Sigmoid colon (tissue), 6 donors: ENCODE measurements at regions not wholly inside any gene's neighbourhood (a gene's known extent, or its start where the extent isn't known, plus 50 kb on each side); places are given as distances from the start of the nearest gene placed in this dataset.

Experiments
- DNase-seq: peaks from one replicate; pipeline ENCODE4 v3.0.0-alpha.2; 2019
- H3K27ac ChIP-seq, 4 donors: fragments of 200-600 bp; sonication (generic); one replicate each; pipeline ENCODE4 v1.5.1; 2016 to 2019; ENCODE audit warnings: mild to moderate bottlenecking in 1 of 4
- H3K27me3 ChIP-seq, 3 donors: fragments of 200-600 bp; sonication (generic); one replicate each; pipeline ENCODE4 v1.5.1; 2019; ENCODE audit warnings: mild to moderate bottlenecking in 1 of 3
- H3K36me3 ChIP-seq, 4 donors: fragments of 200-600 bp; sonication (generic); one replicate each; pipeline ENCODE4 v1.5.1; 2016 to 2019
- H3K4me1 ChIP-seq, 4 donors: fragments of 200-600 bp; sonication (generic); one replicate each; pipeline ENCODE4 v1.5.1; 2017 to 2019
- H3K4me3 ChIP-seq, 4 donors: fragments of 200-600 bp; sonication (generic); one replicate each; pipeline ENCODE4 v1.5.1; 2017 to 2019; ENCODE audit warnings: mild to moderate bottlenecking in 2 of 4, moderate library complexity in 1 of 4
- H3K9me3 ChIP-seq, 4 donors: fragments of 200-600 bp in 3 of 4; sonication (generic) in 3 of 4; one replicate each; pipeline versions ENCODE4 v1.5.1 to v1.6.1; 2013 to 2019
- EP300 ChIP-seq, 4 donors: sonication (generic); formaldehyde crosslinking; IDR thresholded peaks; one replicate each; pipeline ENCODE4 v1.6.1; 2017; ENCODE audit warnings: antibody characterized with exemption in 4 of 4
- POLR2A ChIP-seq, 2 donors: fragments of 450-650 bp; IDR thresholded peaks; one replicate each; pipeline ENCODE4 v1.6.1; 2016; ENCODE audit warnings: antibody characterized with exemption in 2 of 2, mild to moderate bottlenecking in 2 of 2, moderate library complexity in 2 of 2
- POLR2AphosphoS5 ChIP-seq, 4 donors: sonication (generic); formaldehyde crosslinking; IDR thresholded peaks; one replicate each; pipeline ENCODE4 v1.6.1; 2017; ENCODE audit warnings: antibody characterized with exemption in 4 of 4
- WGBS, 2 donors: extraction: QIAGEN DNeasy Blood & Tissue Kit; methylation state at CpG; one replicate each; pipeline ENCODE4 v1.1.7; 2013; 5-methylcytosine and 5-hydroxymethylcytosine counted together
- intact Hi-C: fragments of 100-400 bp; cut with DNase I; formaldehyde crosslinking; loops from one replicate; pipeline ENCODE4 v1.15.1; 2023
- TF ChIP-seq, protein P1 (sequence below), 4 experiments: fragments of 450-650 bp in 3 of 4; fragments of 200-600 bp in 1 of 4; IDR thresholded peaks; one replicate each; pipeline ENCODE4 v1.5.1; 2016 to 2019; ENCODE audit warnings: antibody characterized with exemption in 4 of 4, mild to moderate bottlenecking in 3 of 4, moderate library complexity in 2 of 4
- donor health status: healthy with polysubstance abuse.
- donor health status: healthy.

DNA sequence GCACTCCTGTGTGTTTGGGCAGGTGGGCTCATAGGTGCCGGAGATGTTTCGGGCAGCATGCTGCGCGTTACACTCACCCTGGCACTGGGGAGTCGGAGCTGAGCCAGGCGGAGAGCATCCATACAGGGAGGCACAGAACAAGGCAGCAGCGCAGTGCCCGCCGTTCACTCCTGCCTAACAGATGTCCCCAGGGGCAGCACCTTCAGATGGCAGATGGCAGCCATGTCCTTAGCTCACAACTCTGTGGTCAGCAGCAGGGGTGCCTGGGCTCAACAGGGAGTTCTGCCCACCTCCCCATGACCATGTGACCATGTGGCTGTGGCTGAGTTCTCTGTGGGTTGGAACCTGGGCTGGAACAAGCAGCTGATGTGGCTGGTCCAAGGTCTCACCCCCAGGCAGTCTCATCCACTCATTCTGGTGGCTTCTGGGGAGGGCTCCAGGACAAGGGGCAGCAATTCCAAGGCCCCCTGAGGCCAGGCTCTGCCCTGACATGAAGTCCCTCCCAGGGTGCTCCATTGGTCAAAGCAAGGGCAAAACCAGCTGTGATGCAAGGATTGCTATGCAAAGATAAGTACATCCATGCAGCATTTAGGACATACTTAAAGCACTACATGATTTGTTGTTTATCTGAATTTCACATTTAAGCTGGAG lies 64.2 kb downstream of the MRPL36 start:
- no peak for DNase-seq
- Histone ChIP-seq H3K36me3 (no peaks in the 10 kb centered on the region), H3K4me3 (no peak overlapping the region), H3K9me3 (peaks cover 0 to 10% (median 3%) of the 10 kb centered on the region in 4 donors), H3K27me3 (peaks cover 0 to 12% (median 0%) of the 10 kb centered on the region in 3 donors), H3K27ac (no peak overlapping the region), H3K4me1 (no peaks in the 10 kb centered on the region)
- 92 to 94% methylated on average over 9 of the region's 9 CpGs for WGBS, 2 donors
- no peak for TF ChIP-seq EP300 (IDR thresholded peaks at IDR 0.05)
- no peak for TF ChIP-seq POLR2A (IDR thresholded peaks at IDR 0.05)
- TF ChIP-seq, protein P1, sequence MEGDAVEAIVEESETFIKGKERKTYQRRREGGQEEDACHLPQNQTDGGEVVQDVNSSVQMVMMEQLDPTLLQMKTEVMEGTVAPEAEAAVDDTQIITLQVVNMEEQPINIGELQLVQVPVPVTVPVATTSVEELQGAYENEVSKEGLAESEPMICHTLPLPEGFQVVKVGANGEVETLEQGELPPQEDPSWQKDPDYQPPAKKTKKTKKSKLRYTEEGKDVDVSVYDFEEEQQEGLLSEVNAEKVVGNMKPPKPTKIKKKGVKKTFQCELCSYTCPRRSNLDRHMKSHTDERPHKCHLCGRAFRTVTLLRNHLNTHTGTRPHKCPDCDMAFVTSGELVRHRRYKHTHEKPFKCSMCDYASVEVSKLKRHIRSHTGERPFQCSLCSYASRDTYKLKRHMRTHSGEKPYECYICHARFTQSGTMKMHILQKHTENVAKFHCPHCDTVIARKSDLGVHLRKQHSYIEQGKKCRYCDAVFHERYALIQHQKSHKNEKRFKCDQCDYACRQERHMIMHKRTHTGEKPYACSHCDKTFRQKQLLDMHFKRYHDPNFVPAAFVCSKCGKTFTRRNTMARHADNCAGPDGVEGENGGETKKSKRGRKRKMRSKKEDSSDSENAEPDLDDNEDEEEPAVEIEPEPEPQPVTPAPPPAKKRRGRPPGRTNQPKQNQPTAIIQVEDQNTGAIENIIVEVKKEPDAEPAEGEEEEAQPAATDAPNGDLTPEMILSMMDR (IDR thresholded peaks at IDR 0.05): no peak
- no peak for TF ChIP-seq POLR2AphosphoS5 (IDR thresholded peaks at IDR 0.05)
- intact Hi-C loops: no loop called here

DNA sequence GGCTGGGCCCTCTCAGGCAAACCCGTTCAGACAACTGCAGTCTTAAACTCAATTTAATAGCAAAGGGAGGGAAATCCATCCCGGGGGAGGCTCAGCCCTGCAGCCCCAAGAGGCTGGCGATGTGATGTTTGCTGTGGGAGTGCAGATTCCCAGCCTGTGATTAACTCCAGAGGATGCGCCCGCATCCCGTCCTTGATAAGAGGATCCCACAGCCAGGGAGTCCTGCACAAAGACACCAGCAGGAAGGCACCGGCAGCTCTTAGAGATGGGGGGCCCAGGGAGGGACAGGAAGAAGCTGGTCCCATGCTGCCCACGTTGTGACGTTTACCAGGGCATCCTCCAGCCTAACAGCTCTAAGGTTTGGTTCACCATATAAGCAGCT lies 64.7 kb downstream of the MRPL36 start:
- H3K4me3 ChIP-seq: no peak overlapping the region

DNA sequence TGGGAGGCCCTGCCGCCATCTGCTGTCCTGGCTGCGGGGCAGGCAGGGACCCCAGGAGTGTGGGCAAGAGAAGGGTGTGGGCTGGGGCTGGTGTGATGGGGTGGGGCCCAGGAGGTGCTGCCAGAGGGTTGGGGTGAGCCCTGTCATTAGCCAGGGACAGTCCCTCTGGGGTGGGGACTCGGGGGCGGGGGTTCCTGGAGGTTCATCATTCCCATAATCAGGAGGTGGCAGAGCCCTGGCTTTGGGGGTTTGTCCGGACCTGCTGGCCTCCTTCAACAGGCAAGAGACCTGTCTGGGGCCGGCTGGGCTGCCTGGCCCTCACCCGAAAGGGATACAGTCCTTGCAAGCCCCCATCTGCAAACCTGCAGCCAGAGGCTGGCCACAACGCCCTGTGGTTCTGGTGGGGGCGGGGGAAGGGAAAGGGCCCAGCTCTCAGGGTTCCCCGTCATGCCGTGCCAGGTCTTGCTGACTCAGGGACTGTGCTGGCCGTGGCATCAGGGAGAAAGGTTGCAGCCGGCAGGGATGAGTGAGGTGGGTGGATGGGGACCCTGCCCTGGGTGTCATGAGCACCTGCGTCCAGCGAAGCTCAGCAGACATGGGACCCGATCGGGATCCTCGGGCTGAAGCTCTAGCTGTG lies 65.2 kb downstream of the MRPL36 start:
- no peak for DNase-seq
- Histone ChIP-seq H3K9me3 (peaks cover 0 to 3% (median under 1%) of the 10 kb centered on the region in 4 donors), H3K27me3 (peaks cover 0 to 12% (median 0%) of the 10 kb centered on the region in 3 donors), H3K36me3 (no peaks in the 10 kb centered on the region), H3K27ac (no peak overlapping the region), H3K4me3 (no peak overlapping the region), H3K4me1 (no peaks in the 10 kb centered on the region)
- TF ChIP-seq, protein P1 (IDR thresholded peaks at IDR 0.05): no peak
- TF ChIP-seq POLR2AphosphoS5 (IDR thresholded peaks at IDR 0.05) (no peak), POLR2A (IDR thresholded peaks at IDR 0.05) (no peak), EP300 (IDR thresholded peaks at IDR 0.05) (no peak)
- intact Hi-C loops: no loop called here
- WGBS, 2 donors: 79 to 86% methylated on average over 18 of the region's 18 CpGs

More for the DNA sequence above, 64.7 kb downstream of the MRPL36 start:
- Histone ChIP-seq H3K27me3 (peaks cover 0 to 12% (median 0%) of the 10 kb centered on the region in 3 donors), H3K9me3 (peaks cover 0 to 6% (median 2%) of the 10 kb centered on the region in 4 donors), H3K4me1 (no peaks in the 10 kb centered on the region), H3K36me3 (no peaks in the 10 kb centered on the region), H3K27ac (no peak overlapping the region)
- intact Hi-C loops: no loop called here
- 53 to 64% methylated on average over 9 of the region's 9 CpGs for WGBS, 2 donors
- TF ChIP-seq POLR2AphosphoS5 (IDR thresholded peaks at IDR 0.05) (no peak), POLR2A (IDR thresholded peaks at IDR 0.05) (no peak), EP300 (IDR thresholded peaks at IDR 0.05) (no peak)
- TF ChIP-seq, protein P1 (IDR thresholded peaks at IDR 0.05): no peak
- DNase-seq: no peak

DNA sequence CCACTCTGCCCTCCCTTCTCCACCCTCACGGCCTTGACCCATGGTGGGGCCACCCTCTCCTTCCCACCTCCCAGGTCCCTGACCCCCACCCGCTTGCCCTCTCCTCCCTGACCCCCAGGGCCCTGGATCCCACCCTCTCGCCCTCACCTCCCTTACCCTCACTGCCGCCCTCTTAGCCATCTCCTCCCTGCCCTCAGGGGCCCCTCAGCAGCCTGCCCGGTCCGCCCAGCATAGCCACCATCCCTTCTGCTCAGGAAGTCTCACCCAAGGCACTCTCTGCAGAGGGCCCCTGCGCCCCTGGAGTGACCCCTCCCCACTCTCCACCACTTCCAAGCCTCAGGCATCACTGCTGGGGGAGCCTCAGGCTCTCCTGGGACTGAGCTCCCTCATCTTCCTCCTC lies 66.3 kb downstream of the MRPL36 start:
- H3K4me3 ChIP-seq: no peak overlapping the region
- intact Hi-C loops: no loop called here
- H3K4me1 ChIP-seq: no peaks in the 10 kb centered on the region
- H3K9me3 ChIP-seq: no peaks in the 10 kb centered on the region
- no peak for DNase-seq
- no peaks in the 10 kb centered on the region for H3K36me3 ChIP-seq
- H3K27me3 ChIP-seq: peaks cover 0 to 12% (median 0%) of the 10 kb centered on the region in 3 donors
- TF ChIP-seq EP300 (IDR thresholded peaks at IDR 0.05): no peak
- TF ChIP-seq POLR2AphosphoS5 (IDR thresholded peaks at IDR 0.05): no peak
- TF ChIP-seq, protein P1 (IDR thresholded peaks at IDR 0.05): no peak
- no peak for TF ChIP-seq POLR2A (IDR thresholded peaks at IDR 0.05)
- no peak overlapping the region for H3K27ac ChIP-seq
- WGBS, 2 donors: 65 to 77% methylated on average over 7 of the region's 7 CpGs
